ENCODE measurements at regions not wholly inside any gene's neighbourhood (a gene's known extent, or its start where the extent isn't known, plus 50 kb on each side); places are given as distances from the start of the nearest gene placed in this dataset.

DNA sequence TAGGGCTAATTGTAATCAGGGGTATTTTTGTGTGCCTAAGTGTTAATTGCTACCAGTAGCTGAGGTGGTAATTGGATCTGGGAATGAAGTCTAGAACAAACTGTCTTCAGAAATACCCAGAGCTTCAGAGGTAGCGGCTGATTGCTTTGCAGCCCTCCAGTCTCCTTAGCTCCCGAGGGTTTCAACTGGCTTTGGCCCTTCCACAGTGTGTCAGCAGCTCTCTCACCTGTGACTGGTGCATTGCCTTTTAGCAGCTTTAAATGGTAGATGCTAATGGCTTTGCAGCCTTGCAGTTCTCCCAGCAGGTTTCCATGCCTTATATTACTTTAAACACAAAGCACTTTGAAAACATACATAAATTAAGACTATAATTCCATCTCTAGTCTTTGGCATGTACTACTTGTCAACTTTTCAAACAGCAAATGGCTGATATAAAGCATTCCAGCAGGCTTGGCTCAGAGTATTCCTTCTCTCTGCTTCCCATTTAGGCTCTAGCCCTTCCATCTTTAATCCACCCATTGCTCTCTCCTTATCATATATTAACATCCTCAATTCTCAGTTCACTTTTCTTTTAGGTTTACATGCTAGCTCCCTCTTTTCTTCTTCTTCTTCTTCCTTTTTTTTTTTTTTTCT, 156.4 kb upstream of the GALNT13 start:
- H3K27ac ChIP-seq: no peak overlapping the region
- H3K4me3 ChIP-seq: no peak overlapping the region
- H3K9ac ChIP-seq (ENCODE audit: insufficient read length): no peak overlapping the region
- no peaks in the 10 kb centered on the region for H3K9me3 ChIP-seq (ENCODE audit: low read depth, low read length)
- TF ChIP-seq FOXP2 (optimal IDR thresholded peaks at IDR 0.05; ENCODE audit: control extremely low read depth, extremely low read length, insufficient read depth): no peak
- no peak for TF ChIP-seq EZH2 (IDR thresholded peaks at IDR 0.05)
- no peak for TF ChIP-seq POLR2AphosphoS5 (IDR thresholded peaks at IDR 0.05; ENCODE audit: borderline replicate concordance, low read depth, low read length)
- no peak for DNase-seq (ENCODE audit: low read depth, low spot score)
- no peaks in the 10 kb centered on the region for H3K36me3 ChIP-seq (ENCODE audit: insufficient read depth, low read length)

- TF ChIP-seq FOXP2 (optimal IDR thresholded peaks at IDR 0.05; ENCODE audit: control extremely low read depth, extremely low read length, insufficient read depth): no peak
- Histone ChIP-seq H3K36me3 (ENCODE audit: insufficient read depth, low read length) (no peaks in the 10 kb centered on the region), H3K9ac (ENCODE audit: insufficient read length) (no peak overlapping the region), H3K9me3 (ENCODE audit: low read depth, low read length) (no peaks in the 10 kb centered on the region), H3K4me3 (no peak overlapping the region), H3K27ac (no peak overlapping the region)
- DNase-seq (ENCODE audit: low read depth, low spot score): no peak
Observed at GRCh38 chr2:153717060-153717459, 154.7 kb upstream of the GALNT13 start.

DNA sequence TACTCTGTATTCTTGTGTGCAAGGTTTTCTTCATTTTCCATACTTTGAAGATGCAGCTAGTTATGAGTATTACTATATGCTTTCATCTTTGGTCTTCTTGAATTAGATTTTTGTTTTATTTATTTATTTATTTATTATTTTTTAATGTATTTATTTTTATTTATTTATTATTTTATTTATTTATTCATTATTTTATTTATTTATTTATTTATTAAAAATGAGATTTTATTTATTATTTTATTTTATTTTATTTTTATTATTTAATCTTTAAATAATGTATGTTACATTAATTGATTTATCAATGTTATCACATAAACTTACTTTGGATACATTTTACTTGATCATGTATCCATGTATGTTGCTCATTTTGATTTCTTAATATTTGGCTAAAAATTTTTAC, 132.3 kb upstream of the GALNT13 start:
- TF ChIP-seq POLR2AphosphoS5 (IDR thresholded peaks at IDR 0.05; ENCODE audit: borderline replicate concordance, low read depth, low read length) (no peak), EZH2 (IDR thresholded peaks at IDR 0.05) (no peak), FOXP2 (optimal IDR thresholded peaks at IDR 0.05; ENCODE audit: control extremely low read depth, extremely low read length, insufficient read depth) (no peak)
- Histone ChIP-seq H3K4me3 (no peak overlapping the region), H3K36me3 (ENCODE audit: insufficient read depth, low read length) (no peaks in the 10 kb centered on the region), H3K9ac (ENCODE audit: insufficient read length) (no peak overlapping the region), H3K27ac (no peak overlapping the region), H3K9me3 (ENCODE audit: low read depth, low read length) (no peaks in the 10 kb centered on the region)
- no peak for DNase-seq (ENCODE audit: low read depth, low spot score)

- no peak overlapping the region for H3K27ac ChIP-seq
- no peak overlapping the region for H3K9ac ChIP-seq (ENCODE audit: insufficient read length)
- H3K36me3 ChIP-seq (ENCODE audit: insufficient read depth, low read length): no peaks in the 10 kb centered on the region
- TF ChIP-seq FOXP2 (optimal IDR thresholded peaks at IDR 0.05; ENCODE audit: control extremely low read depth, extremely low read length, insufficient read depth): no peak
- no peak for TF ChIP-seq EZH2 (IDR thresholded peaks at IDR 0.05)
- no peak for TF ChIP-seq POLR2AphosphoS5 (IDR thresholded peaks at IDR 0.05; ENCODE audit: borderline replicate concordance, low read depth, low read length)
- no peaks in the 10 kb centered on the region for H3K9me3 ChIP-seq (ENCODE audit: low read depth, low read length)
- H3K4me3 ChIP-seq: no peak overlapping the region
- DNase-seq (ENCODE audit: low read depth, low spot score): no peak
Observed at GRCh38 chr2:153761936-153762335, 109.8 kb upstream of the GALNT13 start.

- no peaks in the 10 kb centered on the region for H3K36me3 ChIP-seq (ENCODE audit: insufficient read depth, low read length)
- H3K4me3 ChIP-seq: no peak overlapping the region
- DNase-seq (ENCODE audit: low read depth, low spot score): no peak
- H3K9me3 ChIP-seq (ENCODE audit: low read depth, low read length): no peaks in the 10 kb centered on the region
- H3K9ac ChIP-seq (ENCODE audit: insufficient read length): no peak overlapping the region
- TF ChIP-seq POLR2AphosphoS5 (IDR thresholded peaks at IDR 0.05; ENCODE audit: borderline replicate concordance, low read depth, low read length) (no peak), EZH2 (IDR thresholded peaks at IDR 0.05) (no peak), FOXP2 (optimal IDR thresholded peaks at IDR 0.05; ENCODE audit: control extremely low read depth, extremely low read length, insufficient read depth) (no peak)
- no peak overlapping the region for H3K27ac ChIP-seq
Observed at GRCh38 chr2:153766415-153766814, 105.3 kb upstream of the GALNT13 start.

DNA sequence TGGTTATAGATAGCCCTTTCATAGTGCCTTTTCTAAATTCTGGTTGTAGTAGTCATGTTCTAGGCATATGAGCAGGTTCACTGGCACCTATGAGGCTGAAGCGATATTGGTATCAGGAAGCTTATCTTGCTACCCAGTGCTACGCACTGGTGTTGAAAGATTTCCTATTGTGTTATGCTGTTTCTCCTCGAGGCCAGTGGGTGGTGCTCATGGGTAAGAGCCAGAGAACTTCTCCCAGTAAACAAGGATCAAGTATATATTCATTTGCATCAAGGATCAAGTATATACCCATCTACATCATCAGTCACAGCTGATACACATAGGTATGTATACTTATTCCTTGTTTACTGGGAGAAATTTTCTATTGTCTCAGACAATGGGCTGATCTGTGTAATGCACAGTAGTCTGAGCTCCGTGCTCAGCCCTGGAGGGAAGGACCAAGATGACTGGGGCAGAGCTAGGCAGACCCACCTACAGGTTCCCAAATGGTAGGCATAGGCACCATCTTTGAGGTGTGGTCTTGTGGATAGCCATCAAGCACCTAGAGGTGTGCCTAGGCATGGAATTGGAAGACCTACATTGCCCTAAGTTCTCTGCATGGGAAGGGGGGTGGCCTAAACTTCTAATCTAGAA, 101.2 kb upstream of the GALNT13 start:
- H3K9ac ChIP-seq (ENCODE audit: insufficient read length): no peak overlapping the region
- DNase-seq (ENCODE audit: low read depth, low spot score): no peak
- no peaks in the 10 kb centered on the region for H3K36me3 ChIP-seq (ENCODE audit: insufficient read depth, low read length)
- H3K4me3 ChIP-seq: no peak overlapping the region
- H3K9me3 ChIP-seq (ENCODE audit: low read depth, low read length): no peaks in the 10 kb centered on the region
- no peak for TF ChIP-seq EZH2 (IDR thresholded peaks at IDR 0.05)
- no peak for TF ChIP-seq POLR2AphosphoS5 (IDR thresholded peaks at IDR 0.05; ENCODE audit: borderline replicate concordance, low read depth, low read length)
- no peak for TF ChIP-seq FOXP2 (optimal IDR thresholded peaks at IDR 0.05; ENCODE audit: control extremely low read depth, extremely low read length, insufficient read depth)
- H3K27ac ChIP-seq: no peak overlapping the region

GRCh38 chr2:153780241-153780640, 91.5 kb upstream of the GALNT13 start:
- Histone ChIP-seq H3K4me3 (no peak overlapping the region), H3K27ac (no peak overlapping the region), H3K9ac (ENCODE audit: insufficient read length) (no peak overlapping the region), H3K9me3 (ENCODE audit: low read depth, low read length) (no peaks in the 10 kb centered on the region), H3K36me3 (ENCODE audit: insufficient read depth, low read length) (no peaks in the 10 kb centered on the region)
- no peak for DNase-seq (ENCODE audit: low read depth, low spot score)
- TF ChIP-seq FOXP2 (optimal IDR thresholded peaks at IDR 0.05; ENCODE audit: control extremely low read depth, extremely low read length, insufficient read depth) (no peak), EZH2 (IDR thresholded peaks at IDR 0.05) (no peak)

DNA sequence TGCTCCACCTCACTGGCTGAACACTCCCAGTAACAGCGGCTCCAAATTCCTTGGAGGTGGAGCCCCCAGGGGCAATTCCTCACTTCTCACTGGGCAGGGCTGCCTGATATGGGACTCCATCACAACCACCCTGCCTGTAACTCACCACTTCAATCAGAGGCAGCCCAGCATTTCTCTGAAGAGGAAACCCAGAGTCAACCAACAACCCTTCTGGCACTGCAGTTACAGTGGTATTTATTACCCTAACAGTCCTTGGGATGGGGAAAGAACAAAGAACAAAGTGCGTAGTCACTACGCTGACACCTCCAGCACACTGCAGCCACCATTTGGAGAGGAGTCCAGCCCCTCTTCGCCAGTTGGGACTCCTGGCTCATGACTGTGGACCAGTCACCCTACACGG, 85.7 kb upstream of the GALNT13 start:
- no peak for DNase-seq (ENCODE audit: low read depth, low spot score)
- H3K36me3 ChIP-seq (ENCODE audit: insufficient read depth, low read length): no peaks in the 10 kb centered on the region
- no peak overlapping the region for H3K4me3 ChIP-seq
- no peaks in the 10 kb centered on the region for H3K9me3 ChIP-seq (ENCODE audit: low read depth, low read length)
- H3K27ac ChIP-seq: no peak overlapping the region
- TF ChIP-seq POLR2AphosphoS5 (IDR thresholded peaks at IDR 0.05; ENCODE audit: borderline replicate concordance, low read depth, low read length): no peak
- no peak for TF ChIP-seq EZH2 (IDR thresholded peaks at IDR 0.05)
- no peak for TF ChIP-seq FOXP2 (optimal IDR thresholded peaks at IDR 0.05; ENCODE audit: control extremely low read depth, extremely low read length, insufficient read depth)
- no peak overlapping the region for H3K9ac ChIP-seq (ENCODE audit: insufficient read length)

DNA sequence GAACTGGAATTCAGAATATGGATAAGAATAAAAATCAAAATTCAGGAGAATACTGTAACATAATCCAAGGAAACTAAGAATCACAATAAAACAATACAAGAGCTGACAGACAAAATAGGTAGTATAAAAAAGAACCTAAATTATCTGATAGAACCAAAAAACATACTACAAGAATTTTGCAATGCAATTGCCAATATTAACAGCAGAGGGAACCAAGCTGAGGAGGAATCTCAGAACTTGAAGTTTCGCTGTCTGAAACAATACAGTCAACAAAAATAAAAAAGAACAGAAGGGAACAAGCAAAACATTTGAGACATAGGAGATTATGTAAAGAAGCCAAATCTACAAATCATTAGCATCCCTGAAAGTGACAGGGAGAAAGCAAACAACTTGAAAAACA, 84.1 kb upstream of the GALNT13 start:
- no peak overlapping the region for H3K4me3 ChIP-seq
- H3K36me3 ChIP-seq (ENCODE audit: insufficient read depth, low read length): no peaks in the 10 kb centered on the region
- no peak overlapping the region for H3K27ac ChIP-seq
- H3K9me3 ChIP-seq (ENCODE audit: low read depth, low read length): no peaks in the 10 kb centered on the region
- no peak for DNase-seq (ENCODE audit: low read depth, low spot score)
- no peak overlapping the region for H3K9ac ChIP-seq (ENCODE audit: insufficient read length)
- TF ChIP-seq FOXP2 (optimal IDR thresholded peaks at IDR 0.05; ENCODE audit: control extremely low read depth, extremely low read length, insufficient read depth): no peak
- no peak for TF ChIP-seq EZH2 (IDR thresholded peaks at IDR 0.05)
- no peak for TF ChIP-seq POLR2AphosphoS5 (IDR thresholded peaks at IDR 0.05; ENCODE audit: borderline replicate concordance, low read depth, low read length)

Measured in SK-N-MC (cell line).